ENCODE measurements at regions not wholly inside any gene's neighbourhood (a gene's known extent, or its start where the extent isn't known, plus 50 kb on each side); places are given as distances from the start of the nearest gene placed in this dataset.
"Not testable (repeated sequence)": the region's sequence is repeated elsewhere in the genome, so short reads cannot be mapped to it uniquely, and the experiment has no call there.

DNA sequence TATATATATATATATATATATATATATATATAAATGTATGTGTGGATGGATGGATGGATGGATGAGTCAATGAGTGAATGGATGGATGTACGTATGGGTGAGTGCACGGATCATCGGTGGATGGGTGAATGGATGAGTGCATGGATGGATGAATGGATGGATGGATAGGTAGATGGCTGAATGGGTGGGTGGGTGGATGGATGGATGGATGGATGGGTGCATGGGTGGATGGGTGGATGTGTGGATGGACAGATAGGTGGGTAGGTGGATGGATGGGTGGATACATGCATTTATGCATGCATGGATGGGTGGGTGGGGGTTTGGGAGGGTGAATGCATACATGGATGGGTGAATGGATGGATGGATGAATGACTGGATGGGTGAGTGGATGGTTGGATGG lies 138.8 kb upstream of the ZNF469 start:
- TF ChIP-seq, protein P1, sequence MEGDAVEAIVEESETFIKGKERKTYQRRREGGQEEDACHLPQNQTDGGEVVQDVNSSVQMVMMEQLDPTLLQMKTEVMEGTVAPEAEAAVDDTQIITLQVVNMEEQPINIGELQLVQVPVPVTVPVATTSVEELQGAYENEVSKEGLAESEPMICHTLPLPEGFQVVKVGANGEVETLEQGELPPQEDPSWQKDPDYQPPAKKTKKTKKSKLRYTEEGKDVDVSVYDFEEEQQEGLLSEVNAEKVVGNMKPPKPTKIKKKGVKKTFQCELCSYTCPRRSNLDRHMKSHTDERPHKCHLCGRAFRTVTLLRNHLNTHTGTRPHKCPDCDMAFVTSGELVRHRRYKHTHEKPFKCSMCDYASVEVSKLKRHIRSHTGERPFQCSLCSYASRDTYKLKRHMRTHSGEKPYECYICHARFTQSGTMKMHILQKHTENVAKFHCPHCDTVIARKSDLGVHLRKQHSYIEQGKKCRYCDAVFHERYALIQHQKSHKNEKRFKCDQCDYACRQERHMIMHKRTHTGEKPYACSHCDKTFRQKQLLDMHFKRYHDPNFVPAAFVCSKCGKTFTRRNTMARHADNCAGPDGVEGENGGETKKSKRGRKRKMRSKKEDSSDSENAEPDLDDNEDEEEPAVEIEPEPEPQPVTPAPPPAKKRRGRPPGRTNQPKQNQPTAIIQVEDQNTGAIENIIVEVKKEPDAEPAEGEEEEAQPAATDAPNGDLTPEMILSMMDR (IDR thresholded peaks at IDR 0.05; ENCODE audit: low read length): not testable (repeated sequence)
- not testable (repeated sequence) for TF ChIP-seq EZH2 (IDR thresholded peaks at IDR 0.05; ENCODE audit: borderline replicate concordance, low read length)

Data from OCI-LY1 (cell line).